Lower leg skin (tissue), 3 donors: ENCODE measurements at regions not wholly inside any gene's neighbourhood (a gene's known extent, or its start where the extent isn't known, plus 50 kb on each side); places are given as distances from the start of the nearest gene placed in this dataset.

Experiments
- CTCF ChIP-seq, 3 donors: fragments of 450-650 bp; IDR thresholded peaks; one replicate each; pipeline ENCODE4 v1.5.1; 2016; ENCODE audit warnings: antibody characterized with exemption in 3 of 3, mild to moderate bottlenecking in 3 of 3, moderate library complexity in 2 of 3
- POLR2A ChIP-seq, 2 donors: fragments of 450-650 bp; IDR thresholded peaks; one replicate each; pipeline ENCODE4 v1.6.1; 2016 to 2017; ENCODE audit warnings: antibody characterized with exemption in 2 of 2, mild to moderate bottlenecking in 1 of 2, moderate library complexity in 1 of 2

DNA sequence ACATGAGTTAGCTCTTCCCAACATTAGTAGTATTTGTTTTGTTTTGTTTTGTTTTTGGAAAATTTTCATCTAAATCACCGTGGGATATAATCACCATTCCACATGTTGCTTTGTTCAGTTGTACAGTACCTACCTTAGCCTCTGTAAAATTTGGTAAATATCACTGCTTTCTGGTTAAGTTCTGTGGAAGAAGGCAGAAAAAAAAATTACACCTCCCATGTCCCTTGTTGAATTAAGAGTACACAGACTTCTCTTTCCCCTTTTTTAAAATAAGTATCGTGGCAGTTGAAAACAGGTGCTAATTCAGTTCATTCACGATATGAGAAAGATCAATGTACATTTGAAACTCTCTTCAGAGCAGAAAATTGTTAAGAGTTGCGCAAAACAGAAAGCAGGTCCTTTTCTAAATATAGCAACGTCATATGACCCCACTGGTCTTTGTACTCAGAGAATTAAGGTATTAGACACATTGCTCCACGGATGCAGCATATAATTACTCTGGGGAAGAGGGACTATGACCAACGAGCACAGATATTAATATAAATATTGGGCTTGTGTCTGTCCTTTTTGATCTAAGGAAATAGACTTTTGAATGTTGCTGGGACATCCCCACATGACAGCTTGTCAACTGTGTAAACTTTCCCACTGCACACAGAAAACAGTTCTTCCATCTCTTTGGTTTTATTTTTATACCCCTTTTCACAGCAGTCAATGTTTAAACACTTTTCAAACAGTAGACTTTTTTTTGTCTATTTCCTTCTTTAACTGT, 58.6 kb upstream of the ZNF217 start:
- TF ChIP-seq POLR2A (IDR thresholded peaks at IDR 0.05) (no peak), CTCF (IDR thresholded peaks at IDR 0.05) (no peak)
